SK-N-SH (cell line): ENCODE measurements at regions not wholly inside any gene's neighbourhood (a gene's known extent, or its start where the extent isn't known, plus 50 kb on each side); places are given as distances from the start of the nearest gene placed in this dataset.

Experiments
- CTCF ChIP-seq: fragments of 200-600 bp; sonication (generic); IDR thresholded peaks from 2 replicates; pipeline ENCODE4 v1.6.1; 2017; ENCODE audit warnings: antibody characterized with exemption, mild to moderate bottlenecking, moderate library complexity
- GABPA ChIP-seq: IDR thresholded peaks from 2 replicates; pipeline ENCODE4 v1.4.0; 2012; ENCODE audit warnings: low read depth, mild to moderate bottlenecking
- JUND ChIP-seq: IDR thresholded peaks from 2 replicates; pipeline ENCODE4 v1.4.0; 2012
- MAX ChIP-seq: IDR thresholded peaks from 2 replicates; pipeline ENCODE4 v1.4.0; 2012; ENCODE audit warnings: low read depth
- NFIC ChIP-seq: IDR thresholded peaks from 2 replicates; pipeline ENCODE4 v1.4.0; 2012; ENCODE audit warnings: borderline replicate concordance
- NRF1 ChIP-seq: IDR thresholded peaks from 2 replicates; pipeline ENCODE4 v1.6.1; 2012; ENCODE audit warnings: low read depth, mild to moderate bottlenecking, low read length
- POLR2AphosphoS5 ChIP-seq: IDR thresholded peaks from 2 replicates; pipeline ENCODE4 v1.6.1; 2012; ENCODE audit warnings: low read depth, low read length
- RAD21 ChIP-seq: IDR thresholded peaks from 2 replicates; pipeline ENCODE4 v1.6.1; 2012; ENCODE audit warnings: mild to moderate bottlenecking, low read length
- RCOR1 ChIP-seq: fragments of 150-350 bp; IDR thresholded peaks from 2 replicates; pipeline ENCODE4 v1.6.1; 2017; ENCODE audit warnings: antibody characterized with exemption, low read length
- REST ChIP-seq: IDR thresholded peaks from 2 replicates; pipeline ENCODE4 v1.6.1; 2012; ENCODE audit warnings: mild to moderate bottlenecking, low read depth, low read length, moderate library complexity
- RFX5 ChIP-seq: IDR thresholded peaks from 2 replicates; pipeline ENCODE4 v1.6.1; 2012; ENCODE audit warnings: mild to moderate bottlenecking, improper control_type of control experiment, low read length
- SIN3A ChIP-seq: IDR thresholded peaks from 2 replicates; pipeline ENCODE4 v1.6.1; 2012; ENCODE audit warnings: low read depth, mild to moderate bottlenecking, low read length, moderate library complexity, borderline replicate concordance

- TF ChIP-seq CTCF, result no peak
- TF ChIP-seq POLR2AphosphoS5, result no peak
- no peak for TF ChIP-seq MAX
- no peak for TF ChIP-seq RFX5
- no peak for TF ChIP-seq REST
- TF ChIP-seq GABPA, result no peak
- no peak for TF ChIP-seq NRF1
- TF ChIP-seq SIN3A, result no peak
- no peak for TF ChIP-seq RAD21
- TF ChIP-seq RCOR1, result no peak
- no peak for TF ChIP-seq JUND
- no peak for TF ChIP-seq NFIC
Measured at GRCh38 chr1:87707411-87707810, 378.7 kb downstream of the LMO4 start.
